Caco-2 (cell line): ENCODE measurements at regions not wholly inside any gene's neighbourhood (a gene's known extent, or its start where the extent isn't known, plus 50 kb on each side); places are given as distances from the start of the nearest gene placed in this dataset.

Experiments used
- BruUV-seq: library from RNA; stranded (reverse); fragments of 400-500 nt; replicated peaks from 2 replicates; lab custom pipeline; 2021; lab: Mats Ljungman, UMichigan
- CTCF ChIA-PET: fragments of 300-600 bp; sonication (Branson Sonifier 250); formaldehyde crosslinking; loops from one replicate; lab custom pipeline; 2022; ENCODE audit warnings: antibody characterized with exemption; lab: Charles Lee
- POLR2A ChIA-PET: fragments of 300-600 bp; sonication (Branson Sonifier 250); formaldehyde crosslinking; loops from one replicate; lab custom pipeline; 2022; ENCODE audit warnings: antibody characterized with exemption; lab: Charles Lee
- DNase-seq, 2 experiments: peaks; one replicate each; pipeline versions ENCODE4 v3.0.0 to v3.0.0-alpha.2; 2020 to 2022
- H3K27me3 ChIP-seq: replicated peaks from 2 replicates; pipeline ENCODE4 v1.6.0; 2011; ENCODE audit warnings: low read length; ENCODE audit not compliant: control insufficient read depth, insufficient read depth
- H3K36me3 ChIP-seq: 2 replicates; pipeline ENCODE4 v1.5.1; 2011; ENCODE audit warnings: low read length; ENCODE audit not compliant: control insufficient read depth, insufficient read depth
- H3K4me1 ChIP-seq: fragments of 250-450 bp; sonication (Bioruptor Pico); 2 replicates; pipeline ENCODE4 v1.5.1; 2020; ENCODE audit warnings: mild to moderate bottlenecking
- H3K4me3 ChIP-seq: 2 replicates; pipeline ENCODE4 v1.5.1; 2011; ENCODE audit warnings: low read depth, mild to moderate bottlenecking, control low read depth, low read length
- H3K9me3 ChIP-seq: fragments of 250-450 bp; sonication (Bioruptor Pico); 2 replicates; pipeline ENCODE4 v1.5.1; 2020; ENCODE audit warnings: mild to moderate bottlenecking, moderate library complexity
- H3K27ac Mint-ChIP-seq: one replicate; pipeline ENCODE4 v1.8.0; 2022; ENCODE audit warnings: mixed read lengths; ENCODE audit not compliant: unreplicated experiment
- H3K27me3 Mint-ChIP-seq: one replicate; pipeline ENCODE4 v1.8.0; 2022; ENCODE audit warnings: mixed read lengths; ENCODE audit not compliant: insufficient read depth, unreplicated experiment
- H3K36me3 Mint-ChIP-seq: one replicate; pipeline ENCODE4 v1.8.0; 2022; ENCODE audit warnings: mild to moderate bottlenecking, mixed read lengths; ENCODE audit not compliant: insufficient read depth, unreplicated experiment
- H3K4me1 Mint-ChIP-seq: one replicate; pipeline ENCODE4 v1.8.0; 2022; ENCODE audit warnings: low read depth, mixed read lengths; ENCODE audit not compliant: unreplicated experiment
- H3K4me3 Mint-ChIP-seq: one replicate; pipeline ENCODE4 v1.8.0; 2022; ENCODE audit warnings: mild to moderate bottlenecking, moderate library complexity, mixed read lengths; ENCODE audit not compliant: unreplicated experiment
- H3K9me3 Mint-ChIP-seq: one replicate; pipeline ENCODE4 v1.8.0; 2022; ENCODE audit warnings: mixed read lengths; ENCODE audit not compliant: unreplicated experiment
- intact Hi-C: fragments of 100-400 bp; cut with micrococcal nuclease; formaldehyde crosslinking; loops from one replicate; pipeline ENCODE4 v1.10.0; 2022; ENCODE audit not compliant: unreplicated experiment
- TF ChIP-seq, protein P1 (sequence below), 2 experiments: fragments of 200-600 bp in 1 of 2; IDR thresholded peaks; 1 replicate in 1 of 2; 2 replicates in 1 of 2; pipeline versions ENCODE4 v1.5.1 to v1.8.0; 2011 to 2022; ENCODE audit warnings: antibody characterized with exemption in 1 of 2, control low read depth in 1 of 2, inconsistent platforms in 1 of 2, low read depth in 1 of 2, low read length in 1 of 2, mild to moderate bottlenecking in 1 of 2, moderate library complexity in 1 of 2; ENCODE audit not compliant: insufficient read depth in 1 of 2, severe bottlenecking in 1 of 2, unreplicated experiment in 1 of 2

DNA sequence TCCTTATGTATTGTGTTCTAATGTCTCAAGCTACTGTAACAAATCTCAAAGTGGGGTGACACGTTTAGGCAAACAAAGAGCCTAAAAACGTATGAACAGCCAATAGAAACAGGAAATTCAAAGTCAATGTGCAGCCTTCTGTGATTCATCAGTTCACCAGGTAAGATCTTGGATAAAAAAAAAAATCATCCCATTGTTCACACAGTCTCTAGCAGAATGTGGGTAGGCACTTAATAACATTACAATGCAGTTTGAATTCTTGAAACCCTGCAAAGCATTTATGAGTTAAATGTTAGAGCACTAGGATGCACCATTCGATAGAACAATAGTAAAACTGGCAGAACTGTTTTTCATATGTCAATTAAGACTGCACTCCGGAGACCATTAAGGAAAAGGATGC is 88.2 kb upstream of the HDAC9 start:
- no peak for DNase-seq
- TF ChIP-seq, protein P1, sequence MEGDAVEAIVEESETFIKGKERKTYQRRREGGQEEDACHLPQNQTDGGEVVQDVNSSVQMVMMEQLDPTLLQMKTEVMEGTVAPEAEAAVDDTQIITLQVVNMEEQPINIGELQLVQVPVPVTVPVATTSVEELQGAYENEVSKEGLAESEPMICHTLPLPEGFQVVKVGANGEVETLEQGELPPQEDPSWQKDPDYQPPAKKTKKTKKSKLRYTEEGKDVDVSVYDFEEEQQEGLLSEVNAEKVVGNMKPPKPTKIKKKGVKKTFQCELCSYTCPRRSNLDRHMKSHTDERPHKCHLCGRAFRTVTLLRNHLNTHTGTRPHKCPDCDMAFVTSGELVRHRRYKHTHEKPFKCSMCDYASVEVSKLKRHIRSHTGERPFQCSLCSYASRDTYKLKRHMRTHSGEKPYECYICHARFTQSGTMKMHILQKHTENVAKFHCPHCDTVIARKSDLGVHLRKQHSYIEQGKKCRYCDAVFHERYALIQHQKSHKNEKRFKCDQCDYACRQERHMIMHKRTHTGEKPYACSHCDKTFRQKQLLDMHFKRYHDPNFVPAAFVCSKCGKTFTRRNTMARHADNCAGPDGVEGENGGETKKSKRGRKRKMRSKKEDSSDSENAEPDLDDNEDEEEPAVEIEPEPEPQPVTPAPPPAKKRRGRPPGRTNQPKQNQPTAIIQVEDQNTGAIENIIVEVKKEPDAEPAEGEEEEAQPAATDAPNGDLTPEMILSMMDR (IDR thresholded peaks at IDR 0.05; ENCODE audit: insufficient read depth in 1 of 2, low read depth in 1 of 2, low read length in 1 of 2, severe bottlenecking in 1 of 2, unreplicated experiment in 1 of 2), result no peak
- ChIA-PET CTCF (no interaction called here), POLR2A (no interaction called here)
- Mint-ChIP-seq H3K9me3 (no peaks in the 10 kb centered on the region), H3K4me1 (no peaks in the 10 kb centered on the region), H3K4me3 (no peak overlapping the region), H3K27me3 (peaks cover 6% of the 10 kb centered on the region), H3K36me3 (no peaks in the 10 kb centered on the region), H3K27ac (no peak overlapping the region)
- Histone ChIP-seq H3K27me3 (no peaks in the 10 kb centered on the region), H3K4me1 (no peaks in the 10 kb centered on the region), H3K36me3 (no peaks in the 10 kb centered on the region), H3K9me3 (no peaks in the 10 kb centered on the region), H3K4me3 (no peak overlapping the region)
- intact Hi-C loops, result no loop called here
- no TSS peak for BruUV-seq

DNA sequence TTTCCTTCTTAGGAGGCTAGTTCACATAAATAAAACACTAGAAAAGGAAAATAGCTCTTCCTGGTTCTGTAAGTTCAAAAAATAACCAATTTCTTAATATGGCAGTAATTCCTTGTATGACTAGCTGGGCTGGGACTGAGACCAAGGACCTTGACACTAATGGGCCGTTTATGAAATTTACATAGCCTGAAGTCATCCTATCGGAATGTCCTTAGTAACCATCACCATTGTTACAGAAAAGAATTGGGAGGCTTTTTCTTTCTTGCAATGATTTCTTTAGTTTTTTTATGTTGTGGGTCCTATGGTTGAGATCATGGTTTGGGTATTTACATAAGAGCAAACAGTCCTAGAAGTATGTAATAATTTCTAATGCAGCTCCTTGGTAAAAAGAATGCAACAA is 87.1 kb upstream of the HDAC9 start:
- DNase-seq, result no peak
- Mint-ChIP-seq H3K27ac (no peak overlapping the region), H3K9me3 (no peaks in the 10 kb centered on the region), H3K4me1 (no peaks in the 10 kb centered on the region), H3K4me3 (no peak overlapping the region), H3K27me3 (peaks cover 5% of the 10 kb centered on the region), H3K36me3 (no peaks in the 10 kb centered on the region)
- Histone ChIP-seq H3K9me3 (no peaks in the 10 kb centered on the region), H3K27me3 (no peaks in the 10 kb centered on the region), H3K4me1 (no peaks in the 10 kb centered on the region), H3K4me3 (no peak overlapping the region), H3K36me3 (no peaks in the 10 kb centered on the region)
- POLR2A ChIA-PET, result no interaction called here
- BruUV-seq, result no TSS peak
- TF ChIP-seq, protein P1 (IDR thresholded peaks at IDR 0.05; ENCODE audit: insufficient read depth in 1 of 2, low read depth in 1 of 2, low read length in 1 of 2, severe bottlenecking in 1 of 2, unreplicated experiment in 1 of 2), result no peak
- CTCF ChIA-PET, result no interaction called here
- intact Hi-C loops, result no loop called here

DNA sequence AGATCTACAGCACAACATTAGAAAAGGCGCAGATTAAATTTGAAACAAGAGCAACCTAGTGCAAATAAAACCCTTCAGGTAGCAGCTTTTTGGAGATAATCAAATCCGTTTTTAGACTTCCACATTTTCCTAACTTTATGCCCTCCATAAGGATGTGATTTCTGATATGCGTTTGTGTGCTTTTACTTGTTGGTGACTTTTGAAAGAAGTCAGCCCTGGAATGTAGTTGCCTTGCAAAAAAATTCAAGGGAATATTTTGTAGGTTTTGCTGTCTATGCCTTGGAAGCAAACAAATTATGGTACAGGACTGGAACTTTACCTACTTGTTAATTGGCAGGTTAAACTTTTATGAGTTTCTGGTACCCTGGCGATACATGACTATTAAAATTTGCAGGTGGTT is 86.7 kb upstream of the HDAC9 start:
- Mint-ChIP-seq H3K4me3 (no peak overlapping the region), H3K27me3 (peaks cover 5% of the 10 kb centered on the region), H3K4me1 (no peaks in the 10 kb centered on the region), H3K9me3 (no peaks in the 10 kb centered on the region), H3K36me3 (no peaks in the 10 kb centered on the region), H3K27ac (no peak overlapping the region)
- no peaks in the 10 kb centered on the region for H3K27me3 ChIP-seq
- no TSS peak for BruUV-seq
- TF ChIP-seq, protein P1 (IDR thresholded peaks at IDR 0.05; ENCODE audit: insufficient read depth in 1 of 2, low read depth in 1 of 2, low read length in 1 of 2, severe bottlenecking in 1 of 2, unreplicated experiment in 1 of 2), result no peak
- POLR2A ChIA-PET, result no interaction called here
- intact Hi-C loops, result no loop called here
- DNase-seq, result no peak
- no peaks in the 10 kb centered on the region for H3K4me1 ChIP-seq
- H3K36me3 ChIP-seq, result no peaks in the 10 kb centered on the region
- no peaks in the 10 kb centered on the region for H3K9me3 ChIP-seq
- H3K4me3 ChIP-seq, result no peak overlapping the region
- CTCF ChIA-PET, result no interaction called here
